HS-5 (cell line): ENCODE measurements at regions not wholly inside any gene's neighbourhood (a gene's known extent, or its start where the extent isn't known, plus 50 kb on each side); places are given as distances from the start of the nearest gene placed in this dataset.

Experiments used
- DNase-seq: peaks from one replicate; pipeline ENCODE4 v3.0.0-alpha.2; 2012; ENCODE audit warnings: low read depth

- DNase-seq, result no peak
Observed at GRCh38 chr16:59238246-59238645, 504.1 kb upstream of the GOT2 start.

- no peak for DNase-seq
Observed at GRCh38 chr16:59236804-59237458, 502.8 kb upstream of the GOT2 start.

GRCh38 chr16:59224401-59224800 is 490.3 kb upstream of the GOT2 start:
- DNase-seq, result no peak

DNA sequence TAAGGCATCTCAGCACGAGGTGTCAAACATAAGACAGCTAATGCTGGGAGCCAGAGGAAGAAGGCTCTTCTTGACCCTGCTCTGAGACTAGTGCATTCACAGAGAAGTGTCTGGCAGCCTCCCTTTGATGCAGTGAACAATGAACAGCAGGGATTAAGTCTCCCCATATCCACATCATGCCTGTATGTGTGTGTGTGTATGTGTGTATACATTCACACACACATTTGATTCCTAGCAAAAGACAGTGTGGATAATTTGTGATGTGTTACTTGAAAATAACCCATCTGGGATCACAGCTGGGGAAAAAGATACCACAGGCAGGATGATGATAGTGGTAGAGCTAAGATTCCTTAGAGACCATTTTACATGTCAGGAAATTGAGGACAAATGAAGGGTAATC is 485.9 kb upstream of the GOT2 start:
- no peak for DNase-seq

GRCh38 chr16:59216291-59216690 is 482.2 kb upstream of the GOT2 start:
- no peak for DNase-seq

GRCh38 chr16:59214455-59214854 is 480.3 kb upstream of the GOT2 start:
- no peak for DNase-seq

DNA sequence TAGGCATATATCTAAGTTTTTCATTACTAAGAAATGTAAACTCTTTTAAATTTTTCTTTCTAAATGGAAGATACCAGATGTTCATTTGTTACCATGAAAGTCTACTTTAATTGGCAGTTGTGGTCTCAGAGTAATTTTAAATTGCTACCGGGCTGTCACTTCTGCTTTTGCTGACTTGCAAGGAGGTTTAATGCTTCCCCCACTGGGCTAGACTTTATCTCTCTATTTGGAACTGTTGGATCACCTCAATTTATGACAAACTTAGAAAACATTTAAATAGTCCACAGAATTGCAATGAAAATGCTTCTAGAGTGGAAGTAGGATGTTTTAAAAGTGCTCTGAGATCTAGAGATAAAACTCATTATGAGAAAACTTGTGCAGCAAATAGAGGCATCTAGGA is 479.8 kb upstream of the GOT2 start:
- DNase-seq, result no peak

- no peak for DNase-seq
Observed at GRCh38 chr16:59212492-59213024, 478.4 kb upstream of the GOT2 start.

DNA sequence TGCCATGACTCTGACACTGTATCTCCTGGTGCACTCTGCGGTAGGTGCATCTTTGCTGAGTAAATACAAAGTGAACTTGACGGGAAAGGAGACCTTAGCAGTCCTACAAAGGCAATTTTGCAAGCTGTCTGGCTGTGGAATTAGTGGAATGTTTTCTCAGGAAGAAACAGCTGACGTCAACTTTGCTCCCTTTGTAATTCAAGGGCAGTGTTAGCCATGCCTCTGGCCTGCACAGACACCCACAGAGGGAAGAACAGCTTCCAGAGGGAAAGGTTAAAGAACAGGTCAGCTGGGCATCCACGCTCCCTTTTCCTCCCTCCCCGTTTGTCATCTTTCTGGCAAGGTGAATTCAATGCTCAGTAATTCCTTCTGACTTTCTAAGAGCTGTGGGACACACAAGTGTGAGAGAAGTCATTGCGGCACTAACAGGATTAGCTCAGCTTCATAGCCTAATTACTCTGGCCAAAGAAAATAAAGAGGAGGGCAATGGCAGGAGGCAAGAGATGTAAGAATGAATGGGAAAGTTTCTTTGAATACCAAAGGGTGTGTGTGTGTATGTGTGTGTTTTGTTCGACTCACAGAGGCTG is 476.9 kb upstream of the GOT2 start:
- peak; percentile 25 for DNase-seq

GRCh38 chr16:59205403-59205802 is 471.3 kb upstream of the GOT2 start:
- no peak for DNase-seq

DNA sequence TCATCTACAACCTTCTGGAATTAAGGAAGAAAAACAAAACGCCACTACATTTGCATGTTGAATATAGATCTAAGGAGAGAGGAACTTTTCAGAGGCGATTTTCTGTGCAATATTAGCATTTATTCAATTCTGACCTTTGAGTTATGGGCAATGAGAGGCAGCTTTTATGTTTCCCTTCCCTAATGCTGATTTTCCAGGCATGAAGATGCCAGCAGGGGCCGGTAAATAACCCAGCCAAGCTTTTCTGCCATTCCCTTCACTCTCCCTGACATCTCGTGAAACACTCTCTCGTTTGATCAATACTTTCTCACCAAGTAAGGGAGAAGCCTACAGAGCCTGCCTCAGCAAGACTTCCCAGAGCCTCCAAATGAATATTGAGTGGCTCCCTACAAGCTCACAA is 470.5 kb upstream of the GOT2 start:
- DNase-seq, result no peak

DNA sequence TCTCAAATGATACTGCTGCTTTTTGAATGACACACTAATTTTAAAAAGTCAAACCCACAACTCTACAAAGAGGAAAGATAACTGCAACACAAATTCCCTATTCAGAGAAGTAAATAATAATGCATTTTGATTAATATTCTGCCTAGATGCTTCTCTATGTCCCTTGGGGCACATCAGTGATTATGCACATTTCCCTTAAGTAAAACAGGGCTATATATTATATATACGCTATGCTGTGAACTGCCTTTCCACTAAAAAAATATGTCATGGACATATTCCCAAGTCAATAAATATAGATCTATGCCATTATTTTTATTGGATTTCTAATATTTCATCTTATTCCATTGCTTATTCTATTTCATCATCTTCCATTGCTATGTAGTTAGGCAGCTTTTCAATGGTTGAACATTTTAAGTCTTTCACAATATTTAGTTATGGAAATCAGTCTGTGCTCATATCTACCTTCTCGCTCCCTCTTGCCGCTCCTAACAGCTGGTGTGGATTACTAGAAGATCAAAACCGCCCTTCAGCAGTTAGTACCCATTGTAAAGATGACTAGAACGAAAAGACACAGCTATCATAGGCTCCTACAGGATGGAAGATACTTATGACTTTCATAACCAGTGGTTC is 468.2 kb upstream of the GOT2 start:
- DNase-seq, result no peak

DNA sequence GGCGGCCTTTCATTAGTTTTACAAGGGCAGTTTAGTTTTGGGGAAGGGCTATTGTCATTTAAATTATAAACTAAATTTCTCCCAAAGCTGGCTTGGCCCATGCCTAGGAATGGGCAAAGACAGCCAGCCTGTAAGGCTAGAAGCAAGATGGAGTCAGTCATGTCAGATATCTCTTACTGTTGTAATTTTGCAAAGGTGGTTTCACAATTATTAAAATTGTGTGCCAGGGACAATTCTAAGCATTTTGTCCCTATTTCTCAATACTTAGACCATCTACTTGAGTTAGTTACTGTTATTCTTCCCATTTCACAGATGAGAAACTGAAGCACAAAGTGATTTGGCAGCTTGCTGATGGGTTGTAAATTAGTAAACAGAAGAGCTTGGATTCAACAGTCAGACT is 467.7 kb upstream of the GOT2 start:
- DNase-seq, result no peak

DNA sequence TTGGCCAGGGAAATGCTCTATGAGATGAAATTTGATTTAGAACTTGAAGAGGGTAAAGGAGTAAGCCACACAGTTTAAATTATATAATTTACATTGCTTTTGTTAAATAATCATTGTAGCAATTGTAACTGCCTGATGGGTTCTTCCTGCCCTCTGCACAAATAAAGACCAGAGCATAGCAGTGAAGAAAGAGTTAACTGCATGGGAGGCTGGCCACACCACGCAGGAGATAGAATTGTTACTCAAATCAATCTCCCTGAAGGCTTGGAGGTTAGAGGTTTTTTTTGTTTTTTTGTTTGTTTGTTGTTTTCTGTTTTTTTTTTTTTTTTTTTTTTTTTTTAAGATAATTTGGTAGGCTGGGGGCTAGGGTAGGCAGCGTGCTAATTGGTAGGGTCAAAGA is 467.0 kb upstream of the GOT2 start:
- no peak for DNase-seq

GRCh38 chr16:59198487-59198886 is 464.4 kb upstream of the GOT2 start:
- DNase-seq, result no peak

- DNase-seq, result no peak
Observed at GRCh38 chr16:59195242-59195641, 461.1 kb upstream of the GOT2 start.

DNA sequence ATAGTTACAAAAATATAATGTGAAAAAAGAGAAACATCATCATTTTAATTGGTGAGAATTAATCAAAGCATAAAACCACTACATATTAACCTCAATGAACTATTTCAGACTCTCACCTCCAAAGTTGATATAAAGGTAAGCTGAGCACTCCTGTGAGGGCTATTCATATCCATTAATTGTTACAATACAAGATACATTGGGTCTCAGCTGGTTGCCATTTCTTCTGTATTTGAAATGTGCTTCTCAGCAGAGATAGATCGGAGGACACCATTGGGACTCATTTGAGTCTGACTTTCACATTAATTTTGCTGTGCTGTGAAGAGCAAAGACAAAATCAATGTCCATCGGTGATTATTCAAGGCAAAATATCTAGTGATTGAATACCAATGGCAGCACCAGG is 459.5 kb upstream of the GOT2 start:
- no peak for DNase-seq

DNA sequence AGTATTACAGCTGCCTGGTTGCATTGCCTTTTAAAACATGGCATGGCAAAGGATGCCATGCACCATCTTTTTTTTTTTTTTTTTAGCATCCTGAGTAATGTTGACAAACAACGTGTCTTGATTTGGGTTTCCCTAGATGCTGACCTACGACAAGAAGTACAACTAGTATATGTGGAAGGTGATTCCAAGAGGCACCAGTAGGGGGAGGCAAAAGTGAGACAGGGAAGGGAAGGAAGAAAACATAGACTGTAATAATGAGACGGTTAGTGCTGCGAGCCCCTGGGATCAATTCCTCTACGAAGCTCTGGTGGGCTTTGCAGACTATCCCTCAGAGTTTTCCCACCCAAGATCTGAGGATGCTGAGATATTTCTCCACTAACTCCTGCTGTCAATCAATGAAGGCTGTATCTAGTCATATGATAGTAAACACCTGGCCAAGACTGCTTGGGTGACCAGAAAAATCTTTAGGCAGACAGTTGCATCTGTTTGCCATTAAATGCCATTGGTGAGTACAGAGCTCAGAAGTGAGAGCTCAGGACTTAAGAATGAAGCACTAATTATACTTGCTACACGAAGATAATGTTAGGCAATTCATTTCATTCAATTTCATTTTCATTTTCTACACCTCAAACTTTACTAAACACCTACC is 458.6 kb upstream of the GOT2 start:
- DNase-seq, result no peak

GRCh38 chr16:59190731-59191130 is 456.6 kb upstream of the GOT2 start:
- no peak for DNase-seq

DNA sequence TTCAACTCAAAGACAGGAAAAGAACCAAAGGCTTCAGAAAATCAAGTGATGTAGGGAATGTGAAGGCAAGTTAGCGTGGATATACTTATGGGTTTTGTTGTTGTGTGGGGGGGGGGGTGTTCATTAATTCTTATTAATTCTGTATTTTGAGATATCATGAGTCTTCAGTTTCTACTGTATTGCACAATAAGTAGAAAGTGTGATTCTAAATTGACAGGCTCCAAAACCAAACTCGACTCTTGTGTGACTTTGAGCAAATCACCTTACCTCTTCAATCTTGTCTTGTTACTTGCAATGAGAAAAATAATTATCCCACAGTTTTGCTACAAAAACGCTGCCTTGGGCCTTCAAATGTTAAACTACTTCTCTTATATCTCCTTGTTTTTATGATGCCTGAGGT is 453.9 kb upstream of the GOT2 start:
- no peak for DNase-seq

DNA sequence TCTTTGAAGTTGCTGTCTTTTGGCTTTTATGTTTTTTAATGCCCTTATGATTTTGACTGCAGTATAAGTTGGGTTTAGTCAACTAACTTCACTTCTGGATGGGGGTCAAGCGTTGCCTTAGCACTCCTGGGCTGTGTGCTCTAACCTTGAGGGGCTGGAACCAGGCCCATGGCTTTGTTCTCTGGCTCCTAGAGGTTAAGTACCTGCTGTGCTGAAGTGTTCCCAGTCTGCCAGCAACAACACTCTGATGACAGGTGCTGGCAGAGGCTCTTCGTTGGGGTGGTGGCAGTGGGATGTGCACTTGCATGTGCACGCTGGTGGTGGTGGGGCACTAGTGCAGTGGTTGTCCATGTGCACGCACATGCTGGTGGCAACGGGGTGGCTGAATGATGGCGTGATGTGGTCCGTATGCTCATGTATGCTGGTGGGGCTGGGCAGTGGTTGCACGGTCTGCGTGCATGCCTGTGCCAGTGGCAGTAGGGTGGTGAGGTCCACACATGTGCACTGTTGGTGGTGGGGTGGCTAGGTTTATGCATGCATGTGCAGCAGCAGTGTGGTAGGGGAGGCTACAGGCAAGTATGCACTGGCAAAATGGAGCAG is 447.8 kb upstream of the GOT2 start:
- DNase-seq, result no peak

- DNase-seq, result no peak
Observed at GRCh38 chr16:59180083-59180476, 446.0 kb upstream of the GOT2 start.
